H54 (cell line): ENCODE measurements at regions not wholly inside any gene's neighbourhood (a gene's known extent, or its start where the extent isn't known, plus 50 kb on each side); places are given as distances from the start of the nearest gene placed in this dataset.
"Not testable (repeated sequence)": the region's sequence is repeated elsewhere in the genome, so short reads cannot be mapped to it uniquely, and the experiment has no call there.

Experiments used
- DNase-seq: peaks from one replicate; pipeline ENCODE4 v3.0.0; 2011; ENCODE audit warnings: low spot score, mixed read lengths; ENCODE audit not compliant: insufficient read length
- FAIRE-seq: peaks from 3 replicates; lab custom pipeline; 2011; peaks lifted over from hg19 to GRCh38; lab: Jason Lieb, UNC
- POLR2A ChIP-seq: IDR thresholded peaks from 2 replicates; pipeline ENCODE4 v1.6.1; 2011; ENCODE audit warnings: low read depth, mild to moderate bottlenecking, low read length

GRCh38 chr10:25748509-25748908 is 185.5 kb upstream of the MYO3A start:
- TF ChIP-seq POLR2A, result no peak
- DNase-seq (no peak), FAIRE-seq (no peak)

GRCh38 chr10:25753776-25754175 is 180.3 kb upstream of the MYO3A start:
- FAIRE-seq, result no peak
- TF ChIP-seq POLR2A, result no peak
- no peak for DNase-seq

- not testable (repeated sequence) for DNase-seq, FAIRE-seq
Observed at GRCh38 chr10:25755874-25756273, 178.2 kb upstream of the MYO3A start.

- no peak for TF ChIP-seq POLR2A
- DNase-seq (no peak), FAIRE-seq (no peak)
Observed at GRCh38 chr10:25756784-25757183, 177.2 kb upstream of the MYO3A start.

- TF ChIP-seq POLR2A, result no peak
- DNase-seq (peak; percentile 18), FAIRE-seq (no peak)
Observed at GRCh38 chr10:25758041-25758457, 176.0 kb upstream of the MYO3A start.

- no peak for FAIRE-seq
- DNase-seq, result no peak
- no peak for TF ChIP-seq POLR2A
Observed at GRCh38 chr10:25758511-25758910, 175.5 kb upstream of the MYO3A start.

GRCh38 chr10:25761937-25762336 is 172.1 kb upstream of the MYO3A start:
- no peak for TF ChIP-seq POLR2A
- FAIRE-seq (no peak), DNase-seq (no peak)

GRCh38 chr10:25766213-25766612 is 167.8 kb upstream of the MYO3A start:
- FAIRE-seq (no peak), DNase-seq (no peak)
- no peak for TF ChIP-seq POLR2A

- FAIRE-seq (no peak), DNase-seq (no peak)
- no peak for TF ChIP-seq POLR2A
Observed at GRCh38 chr10:25766687-25767221, 167.3 kb upstream of the MYO3A start.

- FAIRE-seq, result no peak
- DNase-seq, result no peak
- TF ChIP-seq POLR2A, result no peak
Observed at GRCh38 chr10:25768167-25768566, 165.9 kb upstream of the MYO3A start.

GRCh38 chr10:25778646-25779045 is 155.4 kb upstream of the MYO3A start:
- no peak for TF ChIP-seq POLR2A
- FAIRE-seq (no peak), DNase-seq (no peak)

GRCh38 chr10:25786161-25786560 is 147.9 kb upstream of the MYO3A start:
- FAIRE-seq (no peak), DNase-seq (no peak)
- TF ChIP-seq POLR2A, result no peak

GRCh38 chr10:25786899-25787298 is 147.1 kb upstream of the MYO3A start:
- FAIRE-seq, result no peak
- no peak for TF ChIP-seq POLR2A
- no peak for DNase-seq

GRCh38 chr10:25797888-25798429 is 136.1 kb upstream of the MYO3A start:
- FAIRE-seq (no peak), DNase-seq (no peak)
- TF ChIP-seq POLR2A, result no peak

GRCh38 chr10:25804505-25804904 is 129.5 kb upstream of the MYO3A start:
- no peak for TF ChIP-seq POLR2A
- DNase-seq, result no peak
- no peak for FAIRE-seq
